DMS114 treated with DMSO at 0.1 percent for 48 hours (cell line): ENCODE measurements at regions not wholly inside any gene's neighbourhood (a gene's known extent, or its start where the extent isn't known, plus 50 kb on each side); places are given as distances from the start of the nearest gene placed in this dataset.

Source experiments
- DNase-seq: peaks from one replicate; lab custom pipeline; 2025; ENCODE audit not compliant: unreplicated experiment; lab: John Stamatoyannopoulos, UW

DNA sequence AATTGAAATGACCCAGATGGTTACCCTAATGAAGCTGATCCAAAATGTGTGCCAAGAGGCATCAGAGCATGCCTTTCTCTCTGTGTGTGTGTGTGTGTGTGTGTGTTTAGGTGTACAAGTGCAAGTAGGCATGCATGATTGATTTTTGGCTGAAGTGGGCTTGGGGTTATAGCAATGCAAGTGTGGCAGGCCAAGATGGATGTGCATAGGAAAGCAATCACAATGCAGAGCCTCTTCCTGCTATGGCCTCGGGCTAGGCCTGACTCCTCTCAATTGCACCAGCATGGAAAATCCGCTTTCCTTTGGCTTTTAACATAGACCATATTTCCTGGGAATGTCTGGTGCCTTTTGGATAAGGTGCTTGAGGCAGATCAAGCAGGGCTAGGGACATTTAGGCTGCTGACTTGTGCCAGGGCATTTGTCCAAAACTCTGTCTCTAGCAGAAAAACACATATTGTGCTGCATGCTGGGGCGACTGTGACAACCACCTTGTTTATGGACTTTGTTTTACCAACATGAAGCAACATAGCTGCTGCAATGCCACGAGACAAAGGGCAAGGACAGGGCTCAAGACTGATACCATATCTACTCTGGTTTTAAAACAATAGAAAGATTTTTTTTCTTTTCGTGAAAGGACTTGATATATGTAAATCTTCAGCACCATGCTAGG, 395.7 kb downstream of the RAPGEF2 start:
- no peak for DNase-seq

DNA sequence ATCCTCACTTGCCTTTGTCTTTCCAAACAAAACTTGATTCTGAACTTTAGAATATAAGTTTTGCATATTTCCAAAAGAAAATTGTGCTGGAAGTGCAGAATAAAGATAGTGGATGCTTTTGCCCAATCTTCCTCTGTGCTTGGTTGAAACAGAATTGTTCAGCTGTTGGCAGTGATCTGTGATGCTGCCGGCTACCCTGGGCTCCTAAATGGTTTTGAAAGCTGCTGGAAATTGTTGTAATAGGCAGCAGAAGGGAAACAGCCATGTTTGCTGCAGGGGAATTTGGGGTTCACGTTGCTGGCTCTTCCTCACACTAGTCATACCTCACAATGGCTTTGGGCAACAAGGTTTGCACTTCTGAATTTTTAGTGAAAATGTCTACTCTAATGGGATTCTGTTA, 398.0 kb downstream of the RAPGEF2 start:
- no peak for DNase-seq

DNA sequence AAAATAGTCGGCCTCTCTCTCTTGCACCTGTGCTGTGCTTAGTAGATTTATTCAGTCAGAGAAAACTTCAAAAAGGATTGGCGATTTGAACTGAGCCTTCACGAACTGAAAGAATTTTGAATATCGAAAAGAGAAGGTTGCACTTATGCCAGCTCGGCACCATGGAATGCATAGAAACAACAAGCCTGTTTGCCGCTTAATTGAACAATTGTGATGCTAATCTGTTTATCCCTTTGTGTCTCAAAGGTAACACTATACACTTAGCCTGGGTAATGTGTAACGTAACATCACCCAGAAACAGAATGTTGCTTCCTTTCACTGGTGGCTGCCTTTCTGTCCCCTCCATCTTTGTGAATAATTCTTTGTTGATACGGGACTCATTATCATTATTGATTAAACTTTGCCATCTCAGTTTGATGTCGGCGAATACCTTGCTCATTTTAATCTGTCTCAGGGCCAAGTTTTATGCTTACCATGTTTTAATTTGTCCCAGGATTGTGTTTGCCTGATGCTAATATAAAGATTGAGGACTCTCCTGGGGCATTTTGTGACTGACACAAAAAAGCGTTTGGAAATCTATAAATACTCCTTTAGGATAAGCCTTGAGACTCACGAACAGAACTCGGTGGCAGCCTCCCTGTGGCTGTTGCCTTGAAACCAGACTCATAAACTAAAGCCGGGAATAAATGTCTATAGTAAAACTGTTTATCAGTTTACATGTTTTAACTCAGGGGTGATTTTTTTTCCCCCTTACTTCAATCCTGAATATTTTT, 400.5 kb downstream of the RAPGEF2 start:
- no peak for DNase-seq

DNA sequence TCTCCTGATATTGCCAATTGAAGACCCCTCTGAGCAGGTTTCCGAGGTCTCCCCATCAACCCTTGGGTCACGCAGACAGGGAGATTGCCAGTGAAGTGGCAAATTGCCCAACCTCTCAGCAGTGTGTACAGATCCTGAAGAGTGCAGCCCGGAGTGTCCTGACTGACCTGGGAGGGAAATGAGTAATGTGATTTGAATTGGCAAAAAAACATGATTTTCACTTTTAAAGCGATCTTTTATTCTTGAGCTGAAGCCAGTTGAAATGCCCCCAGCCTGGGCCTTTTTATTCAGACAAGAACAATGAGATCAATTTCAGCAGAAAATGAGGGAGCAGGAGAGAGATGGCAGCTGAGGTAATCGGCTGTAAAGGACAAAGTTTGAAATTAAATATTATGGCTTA, 401.8 kb downstream of the RAPGEF2 start:
- DNase-seq, result no peak

DNA sequence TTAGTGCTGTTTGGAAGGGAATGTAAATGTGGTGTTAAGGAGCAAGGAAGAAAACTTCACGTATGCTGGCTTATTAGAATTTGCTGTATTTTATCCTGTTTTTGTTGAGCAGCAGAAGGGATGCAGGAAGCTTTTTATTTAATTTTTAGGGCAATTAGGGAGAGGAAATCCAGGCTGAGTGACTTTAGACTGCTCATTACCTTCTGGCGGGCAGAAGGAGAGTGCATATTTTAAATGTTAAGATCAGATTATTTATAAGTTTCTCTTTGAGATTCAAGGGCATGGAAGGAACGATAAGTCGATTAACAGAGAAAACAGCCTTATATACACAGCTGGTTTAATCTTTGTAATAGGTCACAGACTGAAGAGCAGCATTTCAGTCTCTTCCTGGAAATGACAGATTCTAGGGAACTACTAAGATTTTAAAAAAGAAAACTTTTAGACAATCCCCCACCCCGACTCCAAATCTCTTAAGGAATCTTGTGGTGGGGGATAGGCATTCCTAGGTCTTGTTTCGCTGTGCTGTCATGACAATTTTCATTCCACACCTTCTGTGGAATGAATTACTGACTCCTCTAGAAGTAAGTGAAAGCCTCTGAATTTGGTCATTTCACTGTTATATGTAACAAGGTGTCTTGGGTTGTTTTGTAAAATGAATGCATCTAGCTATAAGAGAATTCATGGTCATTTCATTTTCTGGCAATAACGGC, 402.5 kb downstream of the RAPGEF2 start:
- DNase-seq, result no peak

DNA sequence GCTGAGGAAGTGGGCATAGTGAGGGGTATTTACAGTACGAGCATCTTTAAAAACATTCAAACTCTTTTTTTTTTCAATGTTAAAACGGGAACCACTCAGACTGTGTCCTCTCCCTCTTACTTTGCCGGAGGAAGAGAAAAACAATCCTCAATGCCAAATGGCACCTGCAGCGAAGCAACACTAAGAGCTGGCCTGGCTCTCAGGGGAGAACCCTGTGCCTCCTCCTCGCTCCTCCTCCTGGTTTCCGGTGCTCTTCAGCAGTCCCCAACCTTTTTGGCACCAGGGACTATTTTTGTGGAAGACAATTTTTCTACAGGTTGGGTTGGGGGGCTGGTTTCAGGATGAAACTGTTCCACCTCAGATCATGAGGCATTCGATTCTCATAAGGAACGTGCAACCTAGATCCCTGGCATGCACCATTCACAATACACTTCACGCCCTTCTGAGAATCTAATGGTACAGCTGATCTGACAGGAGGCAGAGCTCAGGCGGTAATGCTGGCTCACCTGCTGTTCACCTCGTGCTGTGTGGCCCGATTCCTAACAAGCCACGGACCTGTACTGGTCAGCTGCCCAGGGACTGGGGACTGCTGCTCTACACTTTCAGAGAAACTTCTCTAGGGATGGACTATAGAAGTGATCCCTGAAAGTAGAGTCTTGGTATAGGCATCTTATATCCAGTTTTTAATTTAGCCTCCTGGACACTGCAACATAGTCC, 404.1 kb downstream of the RAPGEF2 start:
- no peak for DNase-seq

DNA sequence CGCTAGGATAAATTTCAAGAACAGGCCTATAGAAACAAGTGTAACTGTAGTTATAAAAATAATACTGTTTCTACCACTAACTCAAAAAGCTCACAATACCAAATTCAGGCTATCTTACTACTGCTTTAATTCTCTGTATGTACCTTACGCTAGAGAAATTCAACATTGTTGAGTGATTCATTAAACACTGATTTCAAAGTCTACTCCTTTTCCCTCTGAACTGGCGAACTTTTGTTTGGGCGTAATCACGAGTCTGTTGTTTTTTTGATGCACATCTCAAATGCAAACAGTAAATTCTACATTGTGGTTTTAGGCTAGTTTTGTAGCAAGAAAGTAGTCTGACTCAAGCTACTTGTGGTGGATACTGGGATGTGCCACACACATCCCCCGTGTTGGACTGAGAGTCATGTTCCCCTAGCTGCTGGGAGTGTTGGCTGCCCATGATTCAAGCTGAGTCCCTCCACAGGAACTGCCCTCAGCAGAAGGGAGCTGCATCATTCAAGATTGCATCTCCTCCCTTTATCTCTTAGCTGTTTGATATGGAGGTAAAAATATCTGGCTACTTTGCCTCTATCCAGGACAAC, 406.1 kb downstream of the RAPGEF2 start:
- no peak for DNase-seq

DNA sequence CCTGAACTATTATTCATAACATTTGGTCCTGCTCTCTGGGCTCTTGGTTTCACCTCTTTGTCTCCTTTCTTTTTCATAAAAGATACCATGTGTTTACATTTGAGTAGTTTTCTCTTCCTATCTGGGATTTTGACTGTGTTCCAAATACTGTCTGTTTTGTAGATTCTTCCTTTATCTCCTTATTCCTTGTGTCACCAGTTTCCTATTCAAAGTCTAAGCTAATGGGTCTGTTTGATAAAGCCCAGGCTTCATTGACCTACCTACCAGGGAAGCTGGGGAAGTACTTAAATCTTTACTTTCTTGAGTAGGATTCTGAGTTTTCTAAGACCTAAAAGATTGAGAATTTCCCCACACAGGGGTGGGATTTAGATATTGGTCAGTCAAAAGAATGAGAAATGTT, 409.5 kb downstream of the RAPGEF2 start:
- no peak for DNase-seq

DNA sequence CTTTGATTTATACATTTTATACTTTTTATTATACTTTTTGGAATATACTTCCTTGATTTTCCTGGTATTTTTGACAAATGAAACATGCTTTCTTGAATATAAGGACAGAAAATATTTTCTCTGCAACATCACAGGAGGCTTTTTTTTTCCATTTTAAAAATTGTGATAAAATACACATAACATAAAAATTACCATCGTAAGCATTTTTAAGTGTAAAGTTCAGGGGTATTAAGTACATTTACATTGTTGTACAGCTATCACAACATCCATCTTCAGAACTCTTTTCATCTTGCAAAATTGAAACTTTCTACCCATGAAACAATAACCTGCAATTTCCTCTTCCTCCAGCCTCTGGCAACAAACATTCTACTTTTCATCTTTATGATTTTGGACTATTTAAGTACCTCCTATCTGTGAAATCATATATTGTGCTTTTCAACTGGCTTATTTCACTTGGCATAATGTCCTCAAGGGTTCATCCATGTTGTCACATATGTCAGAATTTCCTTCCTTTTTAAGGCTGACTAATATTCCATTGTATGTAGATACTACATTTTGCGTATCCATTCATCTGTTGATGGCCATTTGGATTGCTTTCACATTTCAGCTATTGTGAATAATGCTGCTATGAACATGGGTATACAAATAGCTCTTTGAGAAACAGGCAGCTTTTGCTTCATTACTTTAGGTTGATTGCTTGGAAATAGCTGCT, 412.6 kb downstream of the RAPGEF2 start:
- DNase-seq, result no peak

DNA sequence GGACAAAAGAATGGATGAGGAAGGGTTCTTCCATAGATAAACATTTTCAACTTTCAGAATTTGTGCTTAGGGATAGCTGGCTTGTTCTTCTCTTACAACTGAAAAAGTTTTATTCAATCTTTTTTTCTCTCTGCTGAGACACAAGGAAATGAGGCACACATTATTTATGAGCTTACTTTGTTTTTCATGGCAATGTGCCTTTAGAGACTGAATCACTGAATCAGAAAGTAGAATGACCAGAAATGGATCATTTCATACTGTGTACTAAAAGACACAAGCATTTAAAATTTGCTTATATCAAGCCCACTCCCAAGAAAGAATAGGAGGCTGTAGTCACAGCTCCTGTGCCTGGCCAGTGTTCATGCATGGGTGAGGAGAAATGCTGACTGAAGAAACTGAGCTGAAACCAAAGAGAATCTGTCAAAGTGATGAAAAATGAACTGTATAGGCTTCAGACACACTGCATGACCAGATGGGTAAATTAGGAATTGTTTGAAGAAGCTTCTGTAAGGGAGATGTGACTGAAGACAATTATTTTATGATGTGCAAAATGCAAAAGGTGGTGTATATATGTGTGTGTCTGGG, 413.8 kb downstream of the RAPGEF2 start:
- no peak for DNase-seq

DNA sequence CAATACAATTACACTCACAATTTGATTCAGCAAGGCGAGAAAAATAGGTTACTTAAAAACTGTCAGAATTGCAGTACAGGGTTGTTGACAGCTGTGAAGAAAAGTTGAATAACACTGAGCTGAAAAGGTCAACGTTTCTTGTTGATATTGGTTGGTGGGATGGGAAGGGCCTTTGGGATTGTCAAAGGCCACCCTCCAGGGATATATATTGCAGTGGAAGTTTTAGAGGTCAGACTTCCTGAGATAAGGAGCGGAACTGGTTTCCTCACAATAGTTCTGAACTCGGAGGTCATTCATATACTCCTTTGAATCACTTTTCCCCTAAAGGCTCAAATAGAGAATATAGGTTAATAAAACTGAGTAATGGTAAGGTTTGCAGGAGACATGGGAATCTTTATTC, 417.2 kb downstream of the RAPGEF2 start:
- no peak for DNase-seq

DNA sequence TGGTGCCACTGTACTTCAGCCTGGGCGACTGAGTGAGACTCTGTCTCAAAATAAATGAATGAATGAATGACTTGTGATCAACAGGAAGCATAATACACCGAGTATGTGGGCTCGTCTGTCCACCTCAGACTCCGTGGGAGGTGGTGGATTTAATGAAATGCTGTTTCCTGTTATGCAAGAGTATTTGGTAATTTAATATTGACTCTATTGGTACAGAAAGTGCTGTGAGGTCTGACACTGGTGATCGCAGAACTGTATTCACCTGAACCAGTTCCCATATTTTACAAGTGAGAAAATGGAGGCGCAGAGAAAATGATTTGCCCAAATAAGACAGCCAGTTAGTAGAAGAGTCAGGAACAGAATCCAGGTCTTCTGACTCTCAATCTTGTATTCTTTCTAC, 423.3 kb downstream of the RAPGEF2 start:
- no peak for DNase-seq

DNA sequence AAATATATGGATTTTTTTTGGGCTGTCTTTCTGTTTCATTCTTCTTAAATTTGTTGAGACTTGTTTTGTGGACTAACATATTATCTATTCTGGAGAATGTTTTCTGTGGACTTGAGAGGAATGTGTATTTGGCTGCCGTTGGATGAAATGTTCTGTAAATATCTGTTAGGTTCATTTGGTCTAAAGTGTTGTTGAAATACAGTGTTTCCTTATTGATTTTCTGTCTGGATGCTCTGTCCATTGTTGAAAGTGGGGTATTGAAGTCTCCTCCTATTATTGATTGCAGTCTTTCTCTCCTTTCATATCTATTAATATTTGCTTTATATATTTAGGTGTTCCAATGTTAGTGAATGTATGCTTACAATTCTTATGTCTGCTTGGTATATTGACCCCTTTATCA, 431.8 kb downstream of the RAPGEF2 start:
- no peak for DNase-seq

DNA sequence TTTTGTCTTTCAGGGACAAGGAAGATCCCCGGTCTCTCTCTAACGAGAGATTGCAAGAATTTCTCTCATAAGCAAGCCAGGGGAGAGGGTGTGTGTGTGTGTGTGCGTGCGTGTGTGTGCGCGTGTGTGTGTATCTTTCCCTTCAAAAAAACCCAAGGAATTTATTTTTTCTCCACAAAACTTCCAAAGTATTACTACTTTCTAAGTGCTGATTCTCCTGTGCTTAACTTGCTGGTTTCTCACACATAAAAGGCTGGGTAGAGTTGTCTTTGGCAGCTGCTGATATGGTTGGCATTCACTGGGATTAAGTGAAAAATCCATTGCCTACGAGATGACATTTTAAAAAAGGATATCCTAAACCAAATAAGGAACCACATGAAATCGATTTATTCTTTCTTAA, 435.7 kb downstream of the RAPGEF2 start:
- no peak for DNase-seq

DNA sequence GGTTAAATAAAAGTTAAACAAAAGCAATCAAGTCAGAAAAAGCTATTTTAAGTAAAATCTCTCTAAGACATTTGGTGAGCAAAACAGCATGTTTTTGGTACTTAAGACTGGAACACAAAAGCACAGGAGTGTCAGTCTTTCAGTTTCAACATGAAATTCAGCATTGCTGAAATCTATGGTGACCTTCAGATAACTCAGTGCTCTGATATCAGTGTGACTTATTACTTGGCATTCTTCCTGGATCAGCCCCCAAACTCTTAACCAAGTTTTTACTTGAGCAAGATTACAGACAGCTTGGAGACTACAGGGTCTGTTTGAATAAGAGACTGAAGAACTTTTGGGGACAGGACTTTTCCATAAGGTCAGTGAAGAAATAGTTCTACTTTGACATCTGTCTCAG, 437.2 kb downstream of the RAPGEF2 start:
- DNase-seq, result no peak

DNA sequence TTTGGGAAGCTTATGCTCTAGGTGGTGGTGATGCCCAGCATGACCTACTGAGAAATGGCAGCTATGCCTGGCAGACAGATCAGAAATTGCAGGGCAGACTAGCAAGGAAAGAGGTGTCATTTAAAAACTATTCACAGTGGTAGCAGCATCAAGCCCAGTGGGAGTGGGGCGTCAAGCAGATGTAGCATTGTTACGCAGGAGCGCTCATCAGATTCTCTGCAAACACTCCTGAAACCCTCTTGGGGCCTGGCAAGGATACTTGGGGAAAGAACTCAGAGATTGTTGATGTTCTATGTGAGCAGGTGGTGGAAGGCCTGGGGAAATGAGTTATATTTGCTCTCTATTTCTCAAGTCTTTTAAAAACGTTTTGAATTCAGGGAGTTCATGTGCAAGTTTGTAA, 437.6 kb downstream of the RAPGEF2 start:
- no peak for DNase-seq

DNA sequence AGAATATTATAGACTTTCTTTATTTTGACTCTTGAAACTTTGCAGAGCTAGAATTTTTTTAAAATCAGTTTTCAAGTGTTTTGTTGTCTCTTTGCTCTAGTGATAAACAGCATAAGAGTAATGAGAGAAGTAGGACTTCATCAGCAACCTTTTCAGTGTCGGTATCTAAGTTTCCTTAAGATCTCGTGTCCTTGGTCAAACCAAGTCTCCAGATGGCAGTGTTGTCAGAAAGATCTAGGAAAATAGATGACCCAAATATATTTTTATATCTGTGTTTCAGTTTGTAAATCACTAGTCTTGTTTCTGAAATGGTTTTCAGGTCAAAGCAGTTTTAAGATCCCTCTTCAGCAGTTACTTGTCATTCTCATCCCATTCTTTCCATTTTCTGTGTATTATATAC, 438.3 kb downstream of the RAPGEF2 start:
- DNase-seq, result no peak

DNA sequence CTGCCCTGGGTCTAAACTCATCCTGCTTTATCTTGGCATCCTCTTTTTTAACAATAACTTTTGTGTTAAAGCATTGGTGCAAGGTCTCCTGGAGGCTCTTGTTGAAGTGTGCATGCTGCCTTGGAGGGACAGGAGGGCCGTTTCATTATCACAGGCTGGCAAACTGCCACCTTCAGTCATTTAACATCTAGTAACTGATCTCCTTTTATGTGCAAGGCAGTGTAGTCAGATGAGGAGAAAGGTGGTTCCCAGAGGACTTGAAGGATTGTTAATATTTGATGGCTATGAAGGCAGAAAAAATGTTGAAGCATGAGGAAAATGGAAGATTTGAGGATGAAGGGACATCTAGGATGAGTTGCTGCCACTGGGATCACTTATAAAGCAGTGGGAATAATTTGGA, 439.4 kb downstream of the RAPGEF2 start:
- DNase-seq, result no peak

DNA sequence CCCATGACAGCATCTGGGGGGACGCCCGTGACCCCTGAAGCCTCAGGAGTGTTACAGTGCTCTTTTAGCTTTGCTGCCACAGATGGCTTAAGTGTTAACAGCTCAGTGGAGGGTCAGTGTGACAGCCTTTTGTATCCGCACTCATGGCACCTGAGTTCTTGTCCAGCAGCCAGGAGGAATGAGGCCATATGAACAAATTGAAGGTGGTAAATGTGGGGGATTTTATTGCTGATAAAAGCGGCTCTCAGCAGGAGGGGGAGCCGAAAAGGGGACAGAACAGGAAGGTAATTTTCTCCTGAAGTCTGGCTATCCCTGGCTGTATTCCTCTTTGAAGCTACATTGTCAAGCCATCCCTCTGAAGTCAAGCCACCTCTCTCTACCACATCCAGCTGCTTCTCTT, 441.0 kb downstream of the RAPGEF2 start:
- DNase-seq, result no peak

DNA sequence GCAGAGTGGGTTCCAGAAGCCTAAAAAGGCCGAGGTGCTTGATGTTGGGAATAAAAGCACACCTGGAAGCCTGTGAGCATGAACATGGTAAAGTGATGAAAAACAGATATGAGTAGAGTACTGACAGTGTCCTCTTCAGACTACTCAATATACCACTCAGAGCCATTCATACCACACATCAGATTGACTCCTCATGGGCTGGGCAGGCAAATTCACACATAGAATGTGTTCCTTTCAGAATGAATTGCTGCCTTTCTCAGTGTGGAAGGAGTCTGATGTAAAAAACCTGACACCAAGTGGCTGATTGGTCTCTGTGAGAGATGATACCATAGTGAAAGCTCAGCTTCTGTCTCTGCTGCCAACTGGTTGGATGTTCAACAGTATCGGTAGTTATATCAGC, 442.7 kb downstream of the RAPGEF2 start:
- no peak for DNase-seq
